HG03457 (cell line): ENCODE measurements at regions not wholly inside any gene's neighbourhood (a gene's known extent, or its start where the extent isn't known, plus 50 kb on each side); places are given as distances from the start of the nearest gene placed in this dataset.
A peak's percentile ranks its signal among the peaks of the same experiment; 100 is the strongest.

Experiments used
- ATAC-seq: cut with Tn5 transposase; IDR thresholded peaks from one replicate; pipeline ENCODE4 v1.9.1; 2021; ENCODE audit warnings: moderate number of reproducible peaks; ENCODE audit not compliant: unreplicated experiment

- no peak for ATAC-seq
Observed at GRCh38 chr9:103900466-103900865, 193.6 kb upstream of the SMC2 start.

- ATAC-seq: no peak
Observed at GRCh38 chr9:103902263-103902662, 191.8 kb upstream of the SMC2 start.

- no peak for ATAC-seq
Observed at GRCh38 chr9:103904242-103904641, 189.9 kb upstream of the SMC2 start.

GRCh38 chr9:103913899-103914298 is 180.2 kb upstream of the SMC2 start:
- ATAC-seq: no peak

GRCh38 chr9:103919605-103920209 is 174.4 kb upstream of the SMC2 start:
- ATAC-seq: no peak

DNA sequence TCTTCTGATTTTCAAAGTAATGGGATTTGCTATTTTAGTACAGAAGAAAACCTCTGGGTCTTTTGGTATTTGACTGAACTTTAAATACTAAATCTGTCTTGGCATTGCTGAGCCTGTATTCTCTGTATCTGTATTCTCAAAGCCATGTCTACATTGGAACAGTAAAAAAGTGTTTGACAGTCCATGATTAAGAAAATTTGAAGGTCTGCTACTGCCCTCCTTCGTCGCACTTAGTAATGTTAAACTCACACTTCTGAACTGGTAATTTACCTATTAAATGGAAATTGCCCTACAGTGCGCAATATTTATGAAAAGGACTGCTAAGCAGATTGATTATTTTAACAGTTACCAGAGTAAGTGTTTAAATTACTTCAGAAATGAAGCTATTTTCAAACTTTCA is 165.7 kb upstream of the SMC2 start:
- no peak for ATAC-seq

DNA sequence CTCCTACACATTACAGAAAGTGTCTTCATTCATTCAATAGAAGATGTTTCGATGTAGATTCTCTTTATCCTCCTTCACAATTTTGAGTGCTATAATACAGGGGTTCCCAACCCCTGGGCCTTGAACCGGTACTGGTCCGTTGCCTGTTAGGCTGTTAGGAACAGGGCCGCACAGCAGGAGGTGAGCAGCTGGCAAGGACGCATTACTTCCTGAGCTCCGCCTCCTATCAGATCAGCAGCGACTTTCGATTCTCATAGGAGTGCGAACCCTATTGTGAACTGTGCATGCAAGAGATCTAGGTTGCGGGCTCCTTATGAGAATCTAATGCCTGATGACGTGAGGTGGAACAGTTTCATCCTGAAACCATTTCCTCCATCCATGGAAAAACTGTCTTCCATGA is 153.0 kb upstream of the SMC2 start:
- no peak for ATAC-seq

DNA sequence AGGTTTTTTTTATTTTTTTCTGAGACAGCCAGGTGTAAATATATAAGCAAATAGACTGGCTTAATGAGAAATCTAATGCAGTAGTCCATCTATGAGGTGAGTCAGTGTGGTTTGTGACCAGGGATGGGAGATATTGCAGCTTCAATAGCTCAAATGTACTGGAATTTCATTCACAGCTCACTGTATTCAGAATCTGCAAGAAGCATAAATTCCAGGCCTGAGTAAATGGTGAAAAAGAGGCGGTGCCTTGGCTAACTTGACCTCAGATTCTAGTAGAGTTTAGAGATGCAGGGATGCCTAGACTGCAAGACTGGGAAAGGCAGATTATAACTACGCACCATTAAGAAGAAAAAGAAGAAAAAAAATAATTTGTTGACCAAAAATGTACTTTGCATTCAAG is 151.9 kb upstream of the SMC2 start:
- ATAC-seq: no peak

- no peak for ATAC-seq
Observed at GRCh38 chr9:103942651-103943050, 151.5 kb upstream of the SMC2 start.

DNA sequence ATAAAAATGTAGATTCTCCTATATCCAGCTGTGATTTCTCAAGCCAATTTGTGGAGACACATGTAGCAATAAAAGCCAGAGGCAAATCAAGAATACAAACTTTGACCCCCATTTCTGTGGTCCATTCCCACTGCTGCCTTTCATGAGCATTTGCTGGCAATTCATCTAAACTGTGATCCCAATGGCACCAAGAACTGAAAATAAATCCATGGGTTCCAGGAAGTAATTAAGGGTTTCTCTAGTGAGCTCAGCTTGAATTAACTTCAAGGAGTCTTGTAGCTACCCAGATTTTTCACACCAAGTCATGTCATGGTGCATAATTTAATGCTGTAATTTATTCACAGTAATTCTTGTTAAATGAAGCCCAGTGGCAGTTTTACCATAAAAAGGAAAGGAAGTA is 145.0 kb upstream of the SMC2 start:
- no peak for ATAC-seq

DNA sequence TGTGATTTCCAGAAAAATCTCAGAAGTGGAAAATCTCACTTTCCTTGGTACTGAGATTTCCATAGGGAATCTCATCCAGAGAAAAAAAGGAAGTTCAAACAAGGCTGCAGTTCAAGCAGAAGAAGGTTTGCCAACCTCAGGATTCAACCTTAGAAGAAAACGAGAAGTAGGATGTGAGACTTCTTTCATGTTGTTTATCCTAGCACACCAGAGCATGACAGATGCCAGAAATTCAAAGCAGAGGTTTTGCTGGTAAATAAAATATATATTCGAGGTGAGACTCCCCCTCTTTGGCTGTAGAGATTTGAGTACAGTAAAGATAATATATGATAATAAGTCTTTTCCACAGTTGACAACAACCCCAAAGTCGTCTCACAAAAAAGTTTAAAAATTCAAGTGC is 116.9 kb upstream of the SMC2 start:
- ATAC-seq: no peak

GRCh38 chr9:103978396-103978795 is 115.7 kb upstream of the SMC2 start:
- no peak for ATAC-seq

DNA sequence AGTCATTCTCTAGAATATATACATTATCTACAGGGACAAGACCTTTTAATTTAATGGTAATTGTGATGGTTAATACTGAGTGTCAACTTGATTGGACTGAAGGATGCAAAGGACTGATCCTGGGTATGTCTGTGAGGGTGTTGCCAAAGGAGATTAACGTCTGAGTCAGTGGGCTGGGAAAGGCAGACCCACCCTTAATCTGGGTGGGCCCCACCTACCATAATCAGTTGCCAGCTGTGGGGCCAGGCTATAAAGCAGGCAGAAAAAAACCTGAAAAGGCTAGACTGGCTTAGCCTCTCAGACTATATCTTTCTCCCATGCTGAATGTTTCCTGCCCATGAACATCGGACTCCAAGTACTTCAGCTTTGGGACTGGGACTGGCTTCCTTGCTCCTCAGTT is 112.2 kb upstream of the SMC2 start:
- ATAC-seq: no peak

GRCh38 chr9:103985077-103985476 is 109.0 kb upstream of the SMC2 start:
- ATAC-seq: no peak

GRCh38 chr9:103988821-103989220 is 105.3 kb upstream of the SMC2 start:
- ATAC-seq: no peak

DNA sequence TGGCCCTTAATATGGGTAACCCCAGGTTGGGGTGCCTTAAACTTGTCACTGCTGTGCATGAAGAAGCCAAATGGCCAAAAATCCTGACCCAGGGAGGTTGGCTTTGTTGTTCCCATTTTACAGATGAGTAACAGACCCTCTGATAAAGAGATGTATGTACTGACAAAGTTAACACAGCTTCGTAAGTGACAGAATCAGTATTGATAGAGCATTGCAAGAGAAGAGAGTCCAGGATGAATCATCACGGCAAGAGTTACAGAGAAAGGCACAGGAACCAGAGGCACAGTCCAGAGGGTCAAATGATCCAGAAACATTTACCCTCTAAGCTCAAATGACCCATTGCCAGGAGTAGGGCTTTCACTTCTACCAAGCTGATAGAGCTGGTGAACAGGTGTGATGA is 103.8 kb upstream of the SMC2 start:
- no peak for ATAC-seq

DNA sequence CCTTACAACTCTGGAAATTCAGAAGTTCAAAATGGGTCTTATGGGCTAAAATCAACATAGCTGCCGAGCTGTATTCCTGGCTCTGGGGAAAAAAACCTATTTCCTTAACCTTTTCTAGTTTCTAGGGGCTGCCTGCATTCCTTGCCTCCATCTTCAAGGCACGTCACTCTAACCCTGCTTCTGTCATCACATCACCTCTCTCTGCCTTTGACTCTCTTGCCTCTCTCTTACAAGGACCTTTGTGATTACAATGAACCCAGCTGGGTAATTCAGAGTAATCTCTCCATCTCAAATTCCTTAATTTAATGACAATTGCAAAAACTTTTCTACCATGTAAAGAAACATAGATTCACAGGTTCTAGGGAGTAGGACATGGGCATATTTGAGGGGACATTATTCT is 103.1 kb upstream of the SMC2 start:
- ATAC-seq: no peak

DNA sequence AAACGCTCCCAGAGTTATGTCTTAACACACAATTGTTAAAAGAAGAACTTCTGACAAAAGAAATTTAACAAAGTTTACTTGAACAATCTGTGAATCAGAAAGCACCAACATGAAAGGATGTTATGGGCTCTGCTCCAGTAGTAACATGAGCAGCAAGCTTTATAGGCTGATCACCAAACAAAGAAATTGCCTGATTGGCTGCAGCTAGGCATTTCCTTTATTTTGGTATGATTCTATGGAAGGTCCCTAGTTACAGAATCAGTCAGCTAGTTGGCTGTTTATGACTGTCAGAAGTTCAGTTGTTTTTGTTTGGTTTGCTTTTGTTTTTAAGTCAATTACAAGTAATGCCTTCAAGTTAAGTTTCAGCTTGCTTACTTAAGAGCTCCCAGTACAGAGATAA is 102.4 kb upstream of the SMC2 start:
- peak; percentile 81 for ATAC-seq

- ATAC-seq: no peak
Observed at GRCh38 chr9:103992938-103993579, 101.0 kb upstream of the SMC2 start.

DNA sequence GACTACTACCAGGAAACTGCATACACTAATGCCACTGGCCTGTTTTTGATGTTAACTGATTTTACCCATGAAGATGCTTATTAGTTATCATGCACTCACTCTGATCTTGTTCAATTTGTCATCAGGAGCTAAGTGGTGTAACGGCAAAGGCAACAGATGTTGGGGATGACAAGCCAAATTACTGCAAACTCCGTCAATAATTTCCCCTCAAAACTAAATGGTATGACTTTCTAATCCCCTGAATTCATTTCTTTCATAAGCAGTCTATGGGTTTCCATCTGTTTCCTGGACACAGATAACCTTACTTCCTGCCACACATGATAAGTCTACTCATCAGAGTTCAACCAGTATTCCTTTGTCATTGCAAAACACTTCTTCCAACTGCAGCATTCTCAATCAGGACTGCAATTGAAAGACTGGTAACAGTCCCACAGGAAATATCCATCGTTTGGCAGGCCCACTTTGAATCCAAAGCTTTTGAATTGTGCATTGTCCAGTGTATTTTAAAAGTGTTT is 96.2 kb upstream of the SMC2 start:
- ATAC-seq: no peak

- no peak for ATAC-seq
Observed at GRCh38 chr9:103999375-104000062, 94.6 kb upstream of the SMC2 start.

- ATAC-seq: no peak
Observed at GRCh38 chr9:104009826-104010225, 84.3 kb upstream of the SMC2 start.
